ENCODE measurements at regions not wholly inside any gene's neighbourhood (a gene's known extent, or its start where the extent isn't known, plus 50 kb on each side); places are given as distances from the start of the nearest gene placed in this dataset.

GRCh38 chr3:72115307-72115706 is 330.4 kb upstream of the PROK2 start:
- DNase-seq (ENCODE audit: low read depth in 1 of 2, low spot score in 1 of 2): no peak
- TF ChIP-seq MAX (IDR thresholded peaks at IDR 0.05) (no peak), HOXB5 (CRISPR knock-in tag; IDR thresholded peaks at IDR 0.05) (no peak), HDAC2 (IDR thresholded peaks at IDR 0.05) (no peak), JUNB (IDR thresholded peaks at IDR 0.05) (no peak), BHLHE40 (IDR thresholded peaks at IDR 0.05; ENCODE audit: low read depth, low read length) (no peak), EHF (CRISPR knock-in tag; IDR thresholded peaks at IDR 0.05) (no peak), RARB (CRISPR knock-in tag; IDR thresholded peaks at IDR 0.05) (no peak), ATOH8 (CRISPR knock-in tag; IDR thresholded peaks at IDR 0.05; ENCODE audit: low read depth) (no peak), ESRRA (IDR thresholded peaks at IDR 0.05; ENCODE audit: borderline replicate concordance, low read length) (no peak), POLR2A (IDR thresholded peaks at IDR 0.05; ENCODE audit: low read length) (no peak), REST (IDR thresholded peaks at IDR 0.05) (no peak), RNF2 (IDR thresholded peaks at IDR 0.05; ENCODE audit: borderline replicate concordance, low read depth) (no peak), SREBF2 (IDR thresholded peaks at IDR 0.05) (no peak), POLR2AphosphoS2 (conservative IDR thresholded peaks at IDR 0.05; ENCODE audit: low read length) (no peak), NR3C1 (IDR thresholded peaks at IDR 0.05) (no peak), USF2 (IDR thresholded peaks at IDR 0.05) (no peak), CBX8 (IDR thresholded peaks at IDR 0.05) (no peak), JUN (IDR thresholded peaks at IDR 0.05) (no peak), HEYL (CRISPR knock-in tag; IDR thresholded peaks at IDR 0.05) (no peak), RAD21 (conservative IDR thresholded peaks at IDR 0.05 in 1 of 2, IDR thresholded peaks at IDR 0.05 in 1 of 2) (no peak)
- Histone ChIP-seq H3K4me1 (no peaks in the 10 kb centered on the region), H3K27ac (no peak overlapping the region), H3K4me2 (no peak overlapping the region), H3K4me3 (no peak overlapping the region), H3K9me3 (no peaks in the 10 kb centered on the region)
- CTCF ChIA-PET: interaction anchor here (1.0 to 1.8 kb wide), 3 partner anchors 9 to 160 kb away, joined by 3 to 4 read pairs (median 3); no protein-coding TSS in a partner anchor
- no peak for ATAC-seq
- WGBS (ENCODE audit: missing lambda C conversion rate): 66% methylated on average over 6 of the region's 6 CpGs
- FAIRE-seq: no peak
- POLR2A ChIA-PET: no interaction called here

GRCh38 chr3:72114773-72115172 is 329.8 kb upstream of the PROK2 start:
- no peak for ATAC-seq
- 61% methylated on average over 5 of the region's 5 CpGs for WGBS (ENCODE audit: missing lambda C conversion rate)
- Histone ChIP-seq H3K27ac (no peak overlapping the region), H3K9me3 (no peaks in the 10 kb centered on the region), H3K4me3 (no peak overlapping the region), H3K4me2 (no peak overlapping the region), H3K4me1 (no peaks in the 10 kb centered on the region)
- ChIA-PET POLR2A (no interaction called here), CTCF (interaction anchor here (1.0 to 1.8 kb wide), 3 partner anchors 9 to 159 kb away, joined by 3 to 4 read pairs (median 3); no protein-coding TSS in a partner anchor)
- FAIRE-seq: no peak
- no peak for DNase-seq (ENCODE audit: low read depth in 1 of 2, low spot score in 1 of 2)
- TF ChIP-seq MAZ (IDR thresholded peaks at IDR 0.05; ENCODE audit: borderline replicate concordance, low read depth, low read length) (no peak), GATA3 (IDR thresholded peaks at IDR 0.05; ENCODE audit: borderline replicate concordance) (no peak), ZFP36 (IDR thresholded peaks at IDR 0.05; ENCODE audit: borderline replicate concordance, partially characterized antibody) (no peak), REST (IDR thresholded peaks at IDR 0.05) (no peak), MAFK (IDR thresholded peaks at IDR 0.05; ENCODE audit: partially characterized antibody) (no peak), HMGXB4 (CRISPR knock-in tag; IDR thresholded peaks at IDR 0.05; ENCODE audit: borderline replicate concordance) (no peak), ESRRA (IDR thresholded peaks at IDR 0.05; ENCODE audit: borderline replicate concordance, low read length) (no peak), TFCP2L1 (CRISPR knock-in tag; IDR thresholded peaks at IDR 0.05) (no peak), FOSL2 (IDR thresholded peaks at IDR 0.05) (no peak), FOSL2 (CRISPR knock-in tag; IDR thresholded peaks at IDR 0.05) (no peak)
